Osteoblast (primary cell): ENCODE measurements at regions not wholly inside any gene's neighbourhood (a gene's known extent, or its start where the extent isn't known, plus 50 kb on each side); places are given as distances from the start of the nearest gene placed in this dataset.

Experiments used
- DNase-seq: peaks from one replicate; pipeline ENCODE4 v3.0.0; 2011; ENCODE audit warnings: low spot score, mixed read lengths; ENCODE audit not compliant: insufficient read length; ENCODE audit errors: missing footprints
- H2AFZ ChIP-seq: 2 replicates; pipeline ENCODE4 v1.6.0; 2011; ENCODE audit warnings: mild to moderate bottlenecking, low read length
- H3K27ac ChIP-seq: 2 replicates; pipeline ENCODE4 v1.5.1; 2011; ENCODE audit warnings: mild to moderate bottlenecking, low read depth, low read length, moderate library complexity
- H3K27me3 ChIP-seq: 2 replicates; pipeline ENCODE4 v1.6.0; 2012; ENCODE audit warnings: mild to moderate bottlenecking, control low read depth, inconsistent platforms, low read length, moderate library complexity; ENCODE audit not compliant: insufficient read depth
- H3K36me3 ChIP-seq: 2 replicates; pipeline ENCODE4 v1.5.1; 2011; ENCODE audit warnings: mild to moderate bottlenecking, low read length, control low read depth, moderate library complexity; ENCODE audit not compliant: insufficient read depth
- H3K4me1 ChIP-seq: 2 replicates; pipeline ENCODE4 v1.5.1; 2011; ENCODE audit warnings: mild to moderate bottlenecking, low read length, control low read depth, moderate library complexity; ENCODE audit not compliant: insufficient read depth
- H3K4me2 ChIP-seq: 2 replicates; pipeline ENCODE4 v1.6.0; 2011; ENCODE audit warnings: mild to moderate bottlenecking, low read length; ENCODE audit not compliant: insufficient read depth
- H3K4me3 ChIP-seq: fragments of 200-600 bp; sonication (generic); 3 replicates; pipeline ENCODE4 v1.5.1; 2012; ENCODE audit warnings: mild to moderate bottlenecking, low read length, inconsistent platforms; ENCODE audit not compliant: insufficient read depth
- H3K79me2 ChIP-seq: 2 replicates; pipeline ENCODE4 v1.6.0; 2012; ENCODE audit warnings: mild to moderate bottlenecking, low read length, control low read depth, inconsistent platforms; ENCODE audit not compliant: insufficient read depth
- H3K9me3 ChIP-seq: 2 replicates; pipeline ENCODE4 v1.5.1; 2011; ENCODE audit warnings: low read depth, low read length, control low read depth
- H4K20me1 ChIP-seq: 2 replicates; pipeline ENCODE4 v1.6.0; 2012; ENCODE audit warnings: mild to moderate bottlenecking, low read length, control low read depth; ENCODE audit not compliant: insufficient read depth
- CTCF ChIP-seq: IDR thresholded peaks from 2 replicates; pipeline ENCODE4 v1.5.1; 2011; ENCODE audit warnings: mild to moderate bottlenecking, low read depth, low read length, moderate library complexity; ENCODE audit errors: extremely low read depth

- H3K4me1 ChIP-seq, result no peaks in the 10 kb centered on the region
- no peak for TF ChIP-seq CTCF
- H3K27me3 ChIP-seq, result no peaks in the 10 kb centered on the region
- DNase-seq, result no peak
- H2AFZ ChIP-seq, result no peak overlapping the region
- H3K4me3 ChIP-seq, result no peak overlapping the region
- H3K79me2 ChIP-seq, result no peaks in the 10 kb centered on the region
- no peak overlapping the region for H3K27ac ChIP-seq
- no peaks in the 10 kb centered on the region for H4K20me1 ChIP-seq
- H3K9me3 ChIP-seq, result no peaks in the 10 kb centered on the region
- H3K4me2 ChIP-seq, result no peak overlapping the region
- H3K36me3 ChIP-seq, result no peaks in the 10 kb centered on the region
Observed at GRCh38 chr10:57675125-57675524, 592.6 kb downstream of the IPMK start.

- Histone ChIP-seq H3K4me3 (no peak overlapping the region), H2AFZ (no peak overlapping the region), H3K27ac (no peak overlapping the region), H3K27me3 (no peaks in the 10 kb centered on the region), H3K4me1 (no peaks in the 10 kb centered on the region), H3K4me2 (no peak overlapping the region), H3K36me3 (no peaks in the 10 kb centered on the region), H4K20me1 (no peaks in the 10 kb centered on the region), H3K9me3 (no peaks in the 10 kb centered on the region), H3K79me2 (no peaks in the 10 kb centered on the region)
- DNase-seq, result no peak
- TF ChIP-seq CTCF, result no peak
Observed at GRCh38 chr10:57673446-57673960, 594.2 kb downstream of the IPMK start.

- Histone ChIP-seq H3K27me3 (no peaks in the 10 kb centered on the region), H2AFZ (no peak overlapping the region), H3K27ac (no peak overlapping the region), H3K4me3 (no peak overlapping the region), H3K4me1 (no peaks in the 10 kb centered on the region), H4K20me1 (no peaks in the 10 kb centered on the region), H3K4me2 (no peak overlapping the region), H3K36me3 (no peaks in the 10 kb centered on the region), H3K9me3 (no peaks in the 10 kb centered on the region), H3K79me2 (no peaks in the 10 kb centered on the region)
- TF ChIP-seq CTCF, result no peak
- DNase-seq, result no peak
Observed at GRCh38 chr10:57664815-57665214, 602.9 kb downstream of the IPMK start.

GRCh38 chr10:57663401-57663800, 604.3 kb downstream of the IPMK start:
- no peaks in the 10 kb centered on the region for H3K9me3 ChIP-seq
- H3K27me3 ChIP-seq, result no peaks in the 10 kb centered on the region
- no peaks in the 10 kb centered on the region for H3K36me3 ChIP-seq
- no peak overlapping the region for H3K4me2 ChIP-seq
- H2AFZ ChIP-seq, result no peak overlapping the region
- H3K4me3 ChIP-seq, result no peak overlapping the region
- no peaks in the 10 kb centered on the region for H3K79me2 ChIP-seq
- no peaks in the 10 kb centered on the region for H3K4me1 ChIP-seq
- no peaks in the 10 kb centered on the region for H4K20me1 ChIP-seq
- H3K27ac ChIP-seq, result no peak overlapping the region
- no peak for TF ChIP-seq CTCF
- DNase-seq, result no peak
